H1 (cell line): ENCODE measurements at regions not wholly inside any gene's neighbourhood (a gene's known extent, or its start where the extent isn't known, plus 50 kb on each side); places are given as distances from the start of the nearest gene placed in this dataset.

ENCODE experiments used
- CTCF ChIA-PET: fragments of 300-600 bp; sonication (Branson Sonifier 250); formaldehyde crosslinking; loops from one replicate; lab custom pipeline; 2021; ENCODE audit not compliant: partially characterized antibody; lab: Charles Lee
- POLR2A ChIA-PET: fragments of 300-600 bp; sonication (Branson Sonifier 250); formaldehyde crosslinking; loops from one replicate; lab custom pipeline; 2021; ENCODE audit warnings: inconsistent platforms; ENCODE audit not compliant: partially characterized antibody; lab: Charles Lee
- DNase-seq, 2 experiments: peaks; one replicate each; pipeline versions ENCODE4 v3.0.0 to v3.0.0-alpha.2; 2010 to 2022; ENCODE audit warnings: low spot score in 2 of 2, low read depth in 1 of 2, mixed read lengths in 1 of 2
- FAIRE-seq: peaks from 2 replicates; lab custom pipeline; 2011; peaks lifted over from hg19 to GRCh38; lab: Jason Lieb, UNC
- H2AFZ ChIP-seq: 2 replicates; pipeline ENCODE4 v1.8.1; 2012; ENCODE audit warnings: low read length, inconsistent platforms
- H2AK5ac ChIP-seq: 2 replicates; pipeline ENCODE4 v1.6.1; 2013; ENCODE audit warnings: low read depth, low read length
- H2BK120ac ChIP-seq: replicated peaks from 2 replicates; pipeline ENCODE3; 2013; ENCODE audit warnings: low read depth, low read length, inconsistent platforms
- H2BK12ac ChIP-seq: 2 replicates; pipeline ENCODE4 v1.6.1; 2013; ENCODE audit warnings: low read depth, low read length
- H2BK15ac ChIP-seq: 2 replicates; pipeline ENCODE4 v1.6.1; 2013; ENCODE audit warnings: low read length
- H2BK20ac ChIP-seq: 2 replicates; pipeline ENCODE4 v1.6.1; 2013; ENCODE audit warnings: low read length
- H2BK5ac ChIP-seq: 2 replicates; pipeline ENCODE4 v1.6.1; 2013; ENCODE audit warnings: low read depth, low read length
- H3K14ac ChIP-seq: 2 replicates; pipeline ENCODE4 v1.6.1; 2013; ENCODE audit warnings: inconsistent platforms; ENCODE audit not compliant: insufficient read length
- H3K18ac ChIP-seq: 2 replicates; pipeline ENCODE4 v1.6.1; 2013; ENCODE audit warnings: low read length; ENCODE audit errors: extremely low read depth
- H3K23ac ChIP-seq: 2 replicates; pipeline ENCODE4 v1.6.1; 2013; ENCODE audit warnings: inconsistent platforms; ENCODE audit not compliant: insufficient read length
- H3K23me2 ChIP-seq: 2 replicates; pipeline ENCODE4 v1.6.1; 2013; ENCODE audit warnings: low read depth, low read length
- H3K27ac ChIP-seq: 2 replicates; pipeline ENCODE4 v1.6.1; 2011; ENCODE audit warnings: low read depth, low read length, inconsistent platforms
- H3K27me3 ChIP-seq, 4 experiments: replicated peaks in 1 of 4; 1 replicate in 1 of 4; 2 replicates in 3 of 4; pipeline versions ENCODE4 v1.6.1 to v1.8.1; 2011 to 2013; ENCODE audit warnings: low read length in 3 of 4, mild to moderate bottlenecking in 3 of 4, inconsistent platforms in 2 of 4, mixed read lengths in 2 of 4, moderate library complexity in 1 of 4; ENCODE audit not compliant: control insufficient read depth in 3 of 4, insufficient read depth in 3 of 4; ENCODE audit errors: extremely low read depth in 1 of 4
- H3K36me3 ChIP-seq, 4 experiments: 2 replicates each; pipeline versions ENCODE4 v1.6.1 to v1.8.1; 2011 to 2013; ENCODE audit warnings: mild to moderate bottlenecking in 4 of 4, low read length in 3 of 4, moderate library complexity in 2 of 4, control low read depth in 1 of 4, inconsistent platforms in 1 of 4; ENCODE audit not compliant: insufficient read depth in 4 of 4, control insufficient read depth in 2 of 4
- H3K4ac ChIP-seq: replicated peaks from 2 replicates; pipeline ENCODE3; 2013; ENCODE audit warnings: low read length, low read depth, mixed read lengths, inconsistent platforms; ENCODE audit not compliant: insufficient read length
- H3K4me1 ChIP-seq, 4 experiments: replicated peaks in 1 of 4; 1 replicate in 1 of 4; 2 replicates in 3 of 4; pipeline versions ENCODE4 v1.6.1 to v1.8.1; 2011 to 2013; ENCODE audit warnings: low read length in 3 of 4, inconsistent platforms in 2 of 4, mixed read lengths in 1 of 4; ENCODE audit not compliant: insufficient read depth in 4 of 4, control insufficient read depth in 3 of 4
- H3K4me2 ChIP-seq, 2 experiments: 2 replicates each; pipeline versions ENCODE4 v1.6.1 to v1.8.1; 2011 to 2013; ENCODE audit warnings: low read depth in 2 of 2, low read length in 2 of 2, control low read depth in 1 of 2, inconsistent platforms in 1 of 2, mild to moderate bottlenecking in 1 of 2; ENCODE audit not compliant: insufficient read depth in 1 of 2
- H3K4me3 ChIP-seq, 4 experiments: fragments of 200-600, 300-600 bp in 1 of 4; sonication (generic), shearing (Covaris generic), sonication (Bioruptor Twin) in 1 of 4; 2 replicates each; pipeline versions ENCODE4 v1.5.1 to v1.8.1; 2011 to 2016; ENCODE audit warnings: low read length in 4 of 4, low read depth in 3 of 4, control low read depth in 2 of 4, inconsistent platforms in 2 of 4, mild to moderate bottlenecking in 2 of 4, mixed read lengths in 1 of 4, moderate library complexity in 1 of 4; ENCODE audit not compliant: insufficient read depth in 2 of 4; ENCODE audit errors: extremely low read depth in 1 of 4
- H3K56ac ChIP-seq: replicated peaks from 2 replicates; pipeline ENCODE3; 2013; ENCODE audit warnings: low read depth, mild to moderate bottlenecking, mixed read lengths, low read length, inconsistent platforms; ENCODE audit not compliant: insufficient read length
- H3K79me1 ChIP-seq: 2 replicates; pipeline ENCODE4 v1.6.1; 2013; ENCODE audit warnings: low read depth, low read length, control low read depth
- H3K79me2 ChIP-seq, 2 experiments: 2 replicates each; pipeline versions ENCODE4 v1.6.1 to v1.8.1; 2012 to 2013; ENCODE audit warnings: low read length in 2 of 2, mild to moderate bottlenecking in 2 of 2, inconsistent platforms in 1 of 2; ENCODE audit not compliant: insufficient read depth in 2 of 2, control insufficient read depth in 1 of 2
- H3K9ac ChIP-seq, 4 experiments: replicated peaks in 1 of 4; 1 replicate in 1 of 4; 2 replicates in 3 of 4; pipeline versions ENCODE4 v1.6.1 to v1.8.1; 2011 to 2013; ENCODE audit warnings: low read depth in 3 of 4, low read length in 3 of 4, control low read depth in 2 of 4, mild to moderate bottlenecking in 2 of 4, moderate library complexity in 2 of 4, inconsistent platforms in 1 of 4; ENCODE audit errors: extremely low read depth in 1 of 4
- H3K9me3 ChIP-seq, 2 experiments: 2 replicates each; pipeline versions ENCODE4 v1.6.1 to v1.8.1; 2012 to 2013; ENCODE audit warnings: mild to moderate bottlenecking in 2 of 2, moderate library complexity in 2 of 2, control low read depth in 1 of 2, inconsistent platforms in 1 of 2, low read depth in 1 of 2, low read length in 1 of 2, mixed read lengths in 1 of 2; ENCODE audit not compliant: insufficient read depth in 2 of 2
- H4K20me1 ChIP-seq, 2 experiments: replicated peaks in 1 of 2; 2 replicates each; pipeline versions ENCODE3 to v1.8.1; 2011 to 2013; ENCODE audit warnings: inconsistent platforms in 2 of 2, low read length in 2 of 2, mild to moderate bottlenecking in 1 of 2; ENCODE audit not compliant: insufficient read depth in 2 of 2, control insufficient read depth in 1 of 2
- H4K5ac ChIP-seq: 2 replicates; pipeline ENCODE4 v1.6.1; 2013; ENCODE audit warnings: low read length, low read depth, mixed read lengths, inconsistent platforms; ENCODE audit not compliant: insufficient read length
- H4K8ac ChIP-seq: 2 replicates; pipeline ENCODE4 v1.8.0; 2013; ENCODE audit warnings: mild to moderate bottlenecking, moderate library complexity, low read length, inconsistent platforms; ENCODE audit not compliant: insufficient read depth; ENCODE audit errors: extremely low read depth
- H4K91ac ChIP-seq: replicated peaks from 2 replicates; pipeline ENCODE3; 2013; ENCODE audit warnings: low read length, mixed read lengths, inconsistent platforms; ENCODE audit not compliant: insufficient read length
- ATF3 ChIP-seq: IDR thresholded peaks from 2 replicates; pipeline ENCODE4 v1.6.1; 2011; ENCODE audit warnings: low read depth, mild to moderate bottlenecking, low read length; ENCODE audit not compliant: insufficient read depth
- CEBPB ChIP-seq: IDR thresholded peaks from 2 replicates; pipeline ENCODE4 v1.6.1; 2012; ENCODE audit warnings: low read depth, low read length
- CHD2 ChIP-seq: IDR thresholded peaks from 2 replicates; pipeline ENCODE4 v1.6.1; 2012; ENCODE audit warnings: low read length, improper control_type of control experiment
- RNF2 ChIP-seq: fragments of 200-900, 300-1000 bp; sonication (generic); IDR thresholded peaks from 2 replicates; pipeline ENCODE4 v1.7.1; 2016; ENCODE audit warnings: borderline replicate concordance, low read depth, mild to moderate bottlenecking, antibody characterized with exemption, low read length; ENCODE audit not compliant: poor library complexity, severe bottlenecking; ENCODE audit errors: missing control alignments
- RXRA ChIP-seq: IDR thresholded peaks from 2 replicates; pipeline ENCODE4 v1.6.1; 2011; ENCODE audit warnings: low read depth, mild to moderate bottlenecking, low read length, moderate library complexity; ENCODE audit not compliant: insufficient read depth
- WGBS, 2 experiments: shearing (Covaris generic) in 1 of 2; methylation state at CpG; one replicate each; pipeline versions ENCODE4 v1.1.6 to v1.1.7; 2013 to 2015; ENCODE audit warnings: low lambda C conversion rate in 2 of 2, mixed read lengths in 2 of 2, inconsistent platforms in 1 of 2, low coverage in 1 of 2, missing lambda C conversion rate in 1 of 2; ENCODE audit not compliant: insufficient replicate concordance in 2 of 2, insufficient coverage in 1 of 2, insufficient read length in 1 of 2; ENCODE audit errors: extremely low coverage in 1 of 2, missing lambda C conversion rate in 1 of 2; 5-methylcytosine and 5-hydroxymethylcytosine counted together

- H3K4me1 ChIP-seq, result no peaks in the 10 kb centered on the region
- DNase-seq, result no peak
- H3K23me2 ChIP-seq, result no peaks in the 10 kb centered on the region
- ChIA-PET POLR2A (no interaction called here), CTCF (interaction anchor here (0.6 kb wide), 1 partner anchor 13 kb away, joined by 3 read pairs; no protein-coding TSS in a partner anchor)
- no peak overlapping the region for H3K27ac ChIP-seq
- H4K8ac ChIP-seq, result no peak overlapping the region
- no peaks in the 10 kb centered on the region for H3K79me2 ChIP-seq
- H3K4me2 ChIP-seq, result no peak overlapping the region
- H2BK5ac ChIP-seq, result no peak overlapping the region
- H3K56ac ChIP-seq, result no peak overlapping the region
- no peak overlapping the region for H3K14ac ChIP-seq
- H3K4ac ChIP-seq, result no peak overlapping the region
- no peak for FAIRE-seq
- H3K79me1 ChIP-seq, result no peaks in the 10 kb centered on the region
- no peak overlapping the region for H2BK12ac ChIP-seq
- no peaks in the 10 kb centered on the region for H3K9me3 ChIP-seq
- H3K18ac ChIP-seq, result no peak overlapping the region
- H3K27me3 ChIP-seq, result no peaks in the 10 kb centered on the region
- H4K20me1 ChIP-seq, result no peaks in the 10 kb centered on the region
- no peak overlapping the region for H3K9ac ChIP-seq
- H4K5ac ChIP-seq, result no peak overlapping the region
- no peak overlapping the region for H2BK120ac ChIP-seq
- H2AFZ ChIP-seq, result peak overlapping the region; percentile 65; the same call in 1 of the 2 replicates
- no peak overlapping the region for H2AK5ac ChIP-seq
- no peak overlapping the region for H2BK20ac ChIP-seq
- no peak overlapping the region for H2BK15ac ChIP-seq
- no peak overlapping the region for H3K23ac ChIP-seq
- WGBS, 2 experiments, result 77% methylated on average over 6 of the region's 6 CpGs; no CpG with 5 or more reads in 1 of the 2 experiments
- H3K4me3 ChIP-seq, result no peak overlapping the region
- no peak overlapping the region for H4K91ac ChIP-seq
- no peaks in the 10 kb centered on the region for H3K36me3 ChIP-seq
- TF ChIP-seq CHD2 (no peak), RNF2 (no peak), CEBPB (no peak), RXRA (no peak), ATF3 (no peak)
Measured at GRCh38 chr4:152197211-152197610, 338.7 kb downstream of the FBXW7 start.
